NCI-H82 (cell line): ENCODE measurements at regions not wholly inside any gene's neighbourhood (a gene's known extent, or its start where the extent isn't known, plus 50 kb on each side); places are given as distances from the start of the nearest gene placed in this dataset.
A peak's percentile ranks its signal among the peaks of the same experiment; 100 is the strongest.
"Not testable (repeated sequence)": the region's sequence is repeated elsewhere in the genome, so short reads cannot be mapped to it uniquely, and the experiment has no call there.

Source experiments
- DNase-seq: peaks from one replicate; lab custom pipeline; 2025; lab: John Stamatoyannopoulos, UW

- no peak for DNase-seq
These were observed 489.0 kb downstream of the USP25 start for GRCh38 chr21:16218682-16219343.

GRCh38 chr21:16224756-16225155, 495.0 kb downstream of the USP25 start:
- not testable (repeated sequence) for DNase-seq

- DNase-seq: no peak
These were observed 510.0 kb downstream of the USP25 start for GRCh38 chr21:16239659-16240265.

- no peak for DNase-seq
These were observed 511.2 kb downstream of the USP25 start for GRCh38 chr21:16241016-16241415.

- no peak for DNase-seq
These were observed 511.7 kb downstream of the USP25 start for GRCh38 chr21:16241479-16241963.

- no peak for DNase-seq
These were observed 513.6 kb downstream of the USP25 start for GRCh38 chr21:16243396-16243795.

- no peak for DNase-seq
These were observed 518.9 kb downstream of the USP25 start for GRCh38 chr21:16248705-16249104.

GRCh38 chr21:16250273-16250672, 520.5 kb downstream of the USP25 start:
- DNase-seq: peak; percentile 14

- no peak for DNase-seq
These were observed 529.2 kb downstream of the USP25 start for GRCh38 chr21:16258844-16259611.

- DNase-seq: no peak
These were observed 532.3 kb downstream of the USP25 start for GRCh38 chr21:16262091-16262490.

- DNase-seq: no peak
These were observed 534.5 kb downstream of the USP25 start for GRCh38 chr21:16264319-16264718.

- no peak for DNase-seq
These were observed 539.7 kb downstream of the USP25 start for GRCh38 chr21:16269476-16269875.

GRCh38 chr21:16279731-16280581, 550.2 kb downstream of the USP25 start:
- DNase-seq: no peak

- no peak for DNase-seq
These were observed 550.9 kb downstream of the USP25 start for GRCh38 chr21:16280686-16281091.

- DNase-seq: no peak
These were observed 553.7 kb downstream of the USP25 start for GRCh38 chr21:16283516-16283915.

GRCh38 chr21:16285605-16286126, 555.9 kb downstream of the USP25 start:
- no peak for DNase-seq

- DNase-seq: no peak
These were observed 557.3 kb downstream of the USP25 start for GRCh38 chr21:16287046-16287445.

GRCh38 chr21:16291296-16291695, 561.5 kb downstream of the USP25 start:
- no peak for DNase-seq

- DNase-seq: no peak
These were observed 564.3 kb downstream of the USP25 start for GRCh38 chr21:16294128-16294527.

GRCh38 chr21:16302851-16303282, 573.1 kb downstream of the USP25 start:
- DNase-seq: no peak

- no peak for DNase-seq
These were observed 574.7 kb downstream of the USP25 start for GRCh38 chr21:16304174-16305095.
